T-helper 1 cell (primary cell): ENCODE measurements at regions not wholly inside any gene's neighbourhood (a gene's known extent, or its start where the extent isn't known, plus 50 kb on each side); places are given as distances from the start of the nearest gene placed in this dataset.
"Not testable (repeated sequence)": the region's sequence is repeated elsewhere in the genome, so short reads cannot be mapped to it uniquely, and the experiment has no call there.

Experiments used
- DNase-seq, 5 donors: peaks; one replicate each; pipeline ENCODE4 v3.0.0-alpha.2; 2012 to 2020

DNA sequence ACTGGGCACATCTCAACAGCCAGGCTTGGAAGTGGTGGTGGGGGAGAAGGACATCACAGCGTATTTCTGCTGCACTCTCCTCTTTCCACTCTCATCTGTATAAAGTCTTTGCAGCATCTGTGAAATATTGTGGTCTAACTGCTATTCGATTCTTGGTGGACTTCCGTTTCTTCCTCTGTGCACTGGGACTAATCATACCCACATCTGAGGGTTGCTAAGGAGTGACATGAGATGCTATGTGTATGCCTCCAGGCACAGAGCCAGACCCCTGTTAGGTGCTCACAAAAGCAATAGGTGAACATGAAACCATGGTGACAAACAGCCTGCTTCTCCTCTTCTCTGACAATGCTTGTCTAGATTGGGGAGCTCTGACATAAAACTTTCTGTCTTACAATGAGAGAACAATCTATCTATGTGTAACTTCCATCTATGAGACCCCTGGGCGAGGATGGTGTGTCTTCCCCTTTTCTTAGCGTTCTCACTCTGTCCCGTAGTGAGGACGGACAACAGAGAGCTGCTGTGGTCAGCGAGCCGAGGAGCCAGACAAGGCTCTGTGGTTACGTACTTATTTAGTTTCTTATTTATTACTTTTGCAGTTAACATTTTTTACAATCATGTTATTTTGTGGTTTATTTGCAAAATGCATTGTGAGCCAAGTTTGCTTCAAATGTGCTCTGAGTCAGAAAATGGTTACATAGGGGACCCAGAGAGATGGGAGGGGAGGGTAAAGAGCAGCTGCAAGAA, 196.7 kb upstream of the TPRG1 start:
- peak in 1 of 5 donors; percentile 48 for DNase-seq

DNA sequence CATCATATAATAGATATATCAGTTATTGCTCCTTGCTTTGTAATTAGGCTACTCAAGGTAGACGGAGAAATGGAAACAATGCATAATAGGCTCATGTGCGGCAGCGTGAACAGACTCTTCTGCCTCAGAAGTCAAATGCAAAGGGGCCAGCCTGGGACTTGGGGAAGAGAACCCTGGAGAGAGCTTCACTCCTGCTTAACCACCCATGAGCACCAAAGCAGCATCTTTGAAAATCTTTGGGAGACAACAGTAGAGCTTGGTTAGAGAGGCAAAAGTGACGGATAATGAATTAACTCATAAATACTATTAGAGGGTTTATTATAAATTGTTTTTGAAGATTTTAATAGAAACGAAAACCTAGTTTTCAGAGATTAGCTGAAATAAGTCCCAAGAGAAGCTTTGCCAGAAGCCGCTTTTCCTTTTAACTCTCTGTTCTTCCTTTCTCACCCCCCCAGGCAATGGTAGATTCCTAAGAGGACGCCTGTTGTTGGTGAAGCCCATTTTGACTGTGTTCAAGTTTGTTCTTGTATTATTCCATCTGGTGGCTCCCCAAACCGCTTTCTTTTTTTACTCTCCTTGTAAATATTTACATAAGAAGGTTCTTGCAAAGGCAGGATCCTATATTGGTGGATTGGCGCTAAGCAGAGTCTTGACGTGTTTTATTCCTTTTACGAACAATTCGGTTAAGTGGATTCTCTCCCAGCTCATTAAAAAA, 196.0 kb upstream of the TPRG1 start:
- DNase-seq = no peak

DNA sequence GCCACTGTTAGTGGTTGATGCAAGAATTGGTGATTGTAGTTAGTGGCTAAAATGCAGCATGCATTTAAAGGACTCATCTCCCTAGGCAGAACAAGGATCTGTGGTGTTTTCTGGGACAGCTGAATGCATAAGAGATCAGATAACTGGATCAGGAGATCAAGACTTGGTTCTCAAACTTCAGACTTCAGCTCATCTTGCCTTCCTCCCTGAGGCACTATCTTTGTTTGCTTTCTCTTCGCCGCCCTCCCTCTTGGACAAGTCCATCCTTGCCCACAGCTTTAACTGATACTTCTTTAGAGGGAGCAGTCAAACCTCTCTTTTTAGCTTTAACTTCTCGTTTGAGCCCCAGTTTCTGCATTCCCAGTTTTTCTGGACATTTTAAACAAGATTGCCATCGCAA, 195.4 kb upstream of the TPRG1 start:
- DNase-seq = no peak

DNA sequence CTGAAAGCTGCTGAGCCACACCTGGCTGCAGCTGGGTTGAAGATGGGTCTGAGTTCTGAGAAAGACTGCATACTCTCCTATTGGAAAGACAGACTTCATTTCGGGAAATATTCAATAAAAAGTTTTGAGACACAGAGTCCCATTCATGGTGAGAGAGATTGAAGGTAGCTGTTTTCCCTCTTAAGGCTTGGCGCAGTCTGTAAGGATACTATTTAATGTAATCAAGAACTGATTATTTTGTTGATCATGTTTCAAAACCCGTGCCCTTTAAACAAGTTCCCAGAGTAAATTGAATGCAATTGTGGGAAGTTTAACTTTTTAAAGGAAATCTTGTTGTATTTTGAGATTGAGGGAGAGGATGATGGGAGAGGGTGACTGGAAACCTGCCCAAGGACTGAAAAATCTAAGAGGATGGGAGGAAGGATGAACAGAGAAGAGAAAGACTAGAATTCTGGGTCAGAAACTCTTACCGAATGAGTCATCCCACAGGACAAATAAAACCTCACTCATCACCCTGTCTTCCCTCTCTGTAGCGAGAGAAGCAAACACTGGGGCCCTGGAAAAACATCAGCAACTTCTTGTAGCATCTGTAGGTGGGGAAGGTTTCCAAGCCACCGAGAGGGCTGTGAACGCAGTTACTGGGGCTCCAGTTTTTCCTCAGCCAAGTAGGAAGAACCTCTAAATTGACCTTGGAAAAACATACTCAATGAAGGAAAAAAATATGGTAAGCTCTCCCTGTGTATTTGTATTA, 193.2 kb upstream of the TPRG1 start:
- DNase-seq = no peak

DNA sequence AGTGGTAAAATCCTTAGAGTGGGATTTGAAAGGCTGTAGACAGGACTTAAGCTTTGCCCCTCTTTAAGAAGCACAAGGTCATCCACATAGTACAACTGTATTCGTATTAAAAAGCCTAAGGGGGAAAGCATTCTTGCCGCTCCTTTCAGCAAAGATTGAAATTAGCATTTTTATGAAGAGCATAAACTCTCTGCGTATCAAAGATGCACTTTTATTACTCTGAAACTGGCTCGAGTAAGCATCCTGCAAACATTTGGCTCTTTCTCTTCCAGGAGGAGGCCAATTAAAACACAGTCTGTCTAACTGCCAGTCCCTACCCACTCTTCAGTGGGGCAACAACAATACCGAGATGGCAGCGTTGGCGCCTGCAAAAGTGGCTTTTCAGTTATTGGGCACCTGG, 192.5 kb upstream of the TPRG1 start:
- DNase-seq = no peak

DNA sequence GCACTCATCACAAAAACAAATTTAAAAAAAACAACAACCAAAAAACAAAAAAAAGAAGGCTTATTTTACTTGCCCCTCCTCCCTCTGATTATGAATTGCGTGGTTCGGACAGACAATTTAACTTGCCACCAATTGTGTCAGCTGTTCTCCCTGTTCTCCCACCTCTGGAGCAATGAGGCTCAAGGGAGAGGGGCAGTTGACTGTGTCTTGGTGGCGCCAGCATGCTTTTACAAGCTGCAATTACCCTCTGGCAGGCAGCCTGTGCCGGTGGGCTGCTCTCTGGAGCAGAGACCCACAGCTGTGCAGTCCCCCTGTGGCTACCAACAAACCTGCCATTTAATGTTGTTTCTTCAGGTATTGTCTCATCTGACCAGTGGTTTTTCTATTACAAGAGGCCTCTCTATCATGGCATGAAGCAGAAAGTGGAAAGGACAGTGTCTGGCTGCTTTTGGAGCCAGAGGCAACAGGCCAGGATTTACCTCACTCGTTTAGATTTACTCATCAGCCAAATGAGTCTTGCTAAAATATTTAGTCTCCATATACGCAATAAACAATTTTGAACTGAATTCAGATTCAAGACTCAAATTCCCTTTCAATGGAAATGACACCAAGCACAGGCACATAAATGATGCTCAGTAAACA, 192.0 kb upstream of the TPRG1 start:
- no peak for DNase-seq

DNA sequence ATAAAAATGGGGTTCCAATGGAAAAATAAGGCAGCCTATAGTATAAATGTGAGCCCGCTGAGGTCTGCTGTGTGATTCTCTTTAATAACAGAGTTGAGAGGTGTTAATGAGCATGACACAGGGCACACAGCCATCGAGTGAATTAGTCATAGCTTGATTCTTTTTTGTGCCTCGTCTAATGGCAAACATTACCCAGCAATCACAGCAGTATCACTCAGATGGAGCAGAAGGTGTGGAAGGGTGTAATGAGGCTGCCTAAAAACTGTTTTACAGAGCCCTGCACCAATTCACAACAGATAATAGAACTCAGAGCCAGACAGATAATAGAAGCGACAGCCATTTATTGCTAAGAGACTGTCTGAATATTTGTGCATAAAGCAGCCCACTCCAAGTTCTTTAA, 178.6 kb upstream of the TPRG1 start:
- no peak for DNase-seq

DNA sequence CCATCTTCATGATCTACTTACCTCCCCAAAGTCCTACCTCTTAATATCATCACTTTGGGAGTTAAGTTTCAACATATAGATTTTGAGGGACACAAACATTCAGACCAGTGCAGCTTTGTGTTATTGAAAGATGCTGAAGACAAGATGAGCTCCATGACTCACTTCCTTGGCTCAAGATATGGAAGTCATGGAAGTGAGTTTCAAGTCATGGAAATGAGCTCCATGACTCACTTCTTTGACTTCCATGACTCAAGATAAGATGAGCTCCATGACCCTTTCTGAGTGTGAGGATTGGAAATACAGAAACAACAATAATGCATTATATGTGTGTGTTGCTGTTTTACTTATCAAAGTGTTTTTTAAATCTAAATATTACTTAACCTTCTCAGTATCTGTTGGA, 170.2 kb upstream of the TPRG1 start:
- DNase-seq = no peak

DNA sequence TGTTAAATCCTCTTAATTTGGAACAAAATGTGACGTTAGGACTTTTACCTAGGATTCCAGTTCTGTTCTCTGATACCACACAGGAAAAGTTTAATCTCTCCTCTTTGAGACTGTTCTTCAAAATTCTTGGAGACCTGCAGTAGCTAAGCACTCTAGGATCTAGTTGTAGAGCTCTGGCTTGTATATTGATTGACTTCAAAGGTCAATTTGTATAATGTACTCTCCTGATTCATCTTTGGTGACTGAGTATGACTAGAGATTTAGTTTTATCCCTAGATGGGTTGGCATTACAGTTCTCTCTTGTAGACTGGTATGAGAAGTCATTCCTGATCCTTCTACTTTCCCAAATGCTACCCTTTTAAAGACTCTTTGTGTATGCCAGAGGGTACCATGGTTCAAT, 168.4 kb upstream of the TPRG1 start:
- no peak for DNase-seq

DNA sequence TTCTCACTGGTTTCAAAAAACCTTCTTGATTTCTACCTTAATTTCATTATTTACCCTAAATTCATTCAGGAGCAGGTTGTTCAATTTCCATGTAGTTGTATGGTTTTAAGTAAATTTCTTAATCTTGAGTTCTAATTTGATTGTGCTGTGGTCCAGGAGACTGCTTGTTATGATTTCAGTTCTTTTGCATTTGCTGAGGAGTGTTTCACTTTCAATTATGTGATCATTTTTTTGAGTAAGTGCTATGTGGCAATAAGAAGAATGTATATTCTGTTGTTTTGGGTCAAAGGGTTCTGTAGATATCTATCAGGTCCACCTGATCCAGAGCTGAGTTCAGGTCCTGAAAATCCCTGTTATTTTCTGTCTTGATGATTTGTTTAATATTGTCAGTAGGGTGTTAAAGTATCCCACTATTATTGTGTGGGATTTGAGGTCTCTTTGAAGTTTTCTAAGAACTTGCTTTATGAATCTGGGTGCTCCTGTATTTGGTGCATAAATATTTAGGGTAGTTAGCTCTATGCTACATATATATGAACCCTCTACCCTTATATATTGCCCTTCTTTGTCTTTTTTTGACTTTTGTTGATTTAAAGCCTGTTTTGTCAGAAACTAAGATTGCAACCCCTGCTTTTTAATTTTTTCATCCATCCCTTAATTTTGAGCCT, 158.4 kb upstream of the TPRG1 start:
- peak in 1 of 5 donors; percentile 30 for DNase-seq

DNA sequence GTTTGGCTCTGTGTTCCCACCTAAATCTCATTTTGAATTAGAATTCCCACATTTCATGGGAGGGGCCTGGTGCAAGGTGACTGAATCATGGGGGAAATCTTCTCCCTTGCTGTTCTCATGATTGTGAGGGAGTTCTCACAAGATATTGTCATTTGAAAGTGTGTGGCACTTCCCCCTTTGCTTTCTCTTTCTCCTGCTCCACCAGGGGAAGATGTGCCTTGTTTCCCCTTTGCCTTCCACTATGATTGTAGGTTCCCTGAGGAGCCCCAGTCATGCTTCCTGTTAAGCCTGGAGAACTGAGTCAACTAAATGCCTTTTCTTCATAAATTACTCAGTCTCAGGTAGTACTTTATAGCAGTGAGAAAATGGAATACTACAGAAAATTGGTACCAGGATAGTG, 157.2 kb upstream of the TPRG1 start:
- DNase-seq = no peak

DNA sequence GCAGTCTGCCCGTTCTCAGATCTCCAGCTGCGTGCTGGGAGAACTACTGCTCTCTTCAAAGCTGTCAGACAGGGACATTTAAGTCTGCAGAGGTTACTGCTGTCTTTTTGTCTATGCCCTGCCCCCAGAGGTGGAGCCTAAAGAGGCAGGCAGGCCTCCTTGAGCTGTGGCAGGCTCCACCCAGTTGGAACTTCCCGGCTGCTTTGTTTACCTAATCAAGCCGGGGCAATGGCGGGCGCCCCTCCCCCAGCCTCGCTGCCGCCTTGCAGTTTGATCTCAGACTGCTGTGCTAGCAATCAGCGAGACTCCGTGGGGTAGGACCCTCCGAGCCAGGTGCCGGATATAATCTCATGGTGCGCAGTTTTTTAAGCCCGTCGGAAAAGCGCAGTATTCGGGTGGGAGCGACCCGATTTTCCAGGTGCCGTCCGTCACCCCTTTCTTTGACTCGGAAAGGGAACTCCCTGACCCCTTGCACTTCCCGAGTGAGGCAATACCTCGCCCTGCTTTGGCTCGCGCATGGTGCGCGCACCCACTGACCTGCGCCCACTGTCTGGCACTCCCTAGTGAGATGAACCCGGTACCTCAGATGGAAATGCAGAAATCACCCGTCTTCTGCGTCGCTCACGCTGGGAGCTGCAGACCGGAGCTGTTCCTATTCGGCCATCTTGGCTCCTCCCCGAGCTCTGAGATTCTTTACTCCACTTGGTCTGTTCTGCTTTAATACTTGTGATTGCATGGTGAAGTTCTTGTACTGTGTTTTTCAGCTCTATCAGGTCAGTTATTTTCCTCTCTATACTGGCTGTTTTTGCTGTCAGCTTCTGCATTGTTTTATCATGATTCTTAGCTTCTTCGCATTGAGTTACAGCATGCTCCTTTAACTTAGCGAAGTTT, 148.9 kb upstream of the TPRG1 start:
- DNase-seq = not testable (repeated sequence)

DNA sequence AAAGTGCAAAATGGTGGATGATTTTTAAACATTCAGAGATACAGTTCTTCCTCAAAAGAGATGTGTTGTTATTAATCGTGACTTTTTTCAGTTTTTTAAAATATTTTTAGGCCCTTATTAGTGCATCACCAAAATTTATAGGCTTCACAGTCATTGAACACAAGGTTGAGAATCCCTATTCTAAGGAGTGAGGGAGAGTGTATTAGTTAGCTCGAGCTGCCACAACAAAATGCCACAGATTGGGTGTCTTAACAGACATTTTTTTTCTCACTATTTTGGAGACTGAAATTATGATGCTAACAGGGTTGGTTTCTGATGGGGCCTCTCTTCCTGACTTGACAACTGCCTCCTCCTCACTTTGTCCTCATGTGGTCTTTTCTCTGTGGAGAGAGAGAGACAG, 145.9 kb upstream of the TPRG1 start:
- no peak for DNase-seq

DNA sequence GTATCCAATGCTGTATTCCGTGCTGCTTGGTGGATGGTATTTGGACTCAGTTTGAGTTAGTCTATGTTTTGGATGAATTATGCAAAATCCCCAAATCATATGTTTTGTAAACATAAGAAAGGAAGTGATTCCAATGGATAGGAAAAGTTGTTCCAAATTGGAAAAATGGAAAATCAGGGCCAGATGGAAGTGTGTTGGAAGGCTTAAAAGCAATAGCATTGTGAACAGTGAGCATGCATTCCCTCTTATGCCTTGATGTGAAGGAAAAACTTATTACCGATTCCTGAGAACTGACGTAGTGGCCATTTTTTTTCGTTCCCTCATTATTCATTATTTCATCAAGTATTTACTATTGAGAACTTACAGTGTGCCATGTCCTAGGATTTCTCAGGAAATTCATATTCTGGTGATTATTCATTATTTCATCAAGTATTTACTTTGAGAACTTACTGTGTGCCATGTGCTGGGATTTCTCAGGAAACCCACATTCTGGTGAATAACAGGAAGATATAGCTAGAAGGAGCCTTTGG, 144.1 kb upstream of the TPRG1 start:
- no peak for DNase-seq

DNA sequence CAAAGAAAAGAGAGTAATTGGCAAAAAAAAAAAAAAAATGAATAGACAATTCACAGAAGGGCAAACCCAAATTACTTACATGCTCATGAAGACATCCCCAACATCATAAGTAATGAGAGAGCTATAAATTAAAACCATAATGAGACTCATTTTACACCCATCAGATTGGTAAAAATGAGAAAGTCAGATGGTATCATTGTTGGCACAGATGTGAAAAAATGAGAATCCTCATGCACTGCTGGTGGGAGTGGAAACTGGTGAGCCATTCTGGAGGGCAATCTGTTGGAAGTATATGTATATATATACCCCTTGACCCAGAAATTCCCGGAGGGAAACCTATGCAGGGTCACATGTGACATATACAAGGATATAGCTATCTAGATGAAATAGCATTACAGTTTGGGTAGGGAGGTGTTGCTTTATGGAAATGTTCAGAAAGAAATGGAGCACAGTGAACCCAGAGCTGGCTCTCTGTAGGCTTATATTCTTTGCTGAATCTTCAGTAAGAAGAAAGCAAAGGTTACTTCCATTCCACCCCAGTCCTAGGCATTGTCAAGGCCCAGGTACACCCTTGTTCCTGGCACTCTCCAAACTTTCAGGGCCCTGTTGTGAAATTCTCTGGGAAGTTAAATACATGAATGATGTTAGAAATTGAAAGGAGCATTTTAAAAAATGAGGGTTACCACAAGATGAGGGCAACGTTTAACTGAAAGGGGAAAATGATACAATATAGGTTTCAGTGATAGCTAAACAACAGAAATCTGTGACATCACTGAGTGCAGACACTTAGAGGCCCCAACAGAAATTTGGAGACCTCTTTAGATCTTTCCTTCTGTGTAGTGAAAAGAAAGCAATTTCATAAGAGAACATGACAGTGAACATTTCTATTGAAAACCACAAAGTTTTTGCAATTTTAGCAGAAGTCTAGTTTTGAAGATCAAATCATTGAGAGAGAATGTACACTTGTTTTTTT, 132.7 kb upstream of the TPRG1 start:
- DNase-seq = peak in 1 of 5 donors; percentile 76

DNA sequence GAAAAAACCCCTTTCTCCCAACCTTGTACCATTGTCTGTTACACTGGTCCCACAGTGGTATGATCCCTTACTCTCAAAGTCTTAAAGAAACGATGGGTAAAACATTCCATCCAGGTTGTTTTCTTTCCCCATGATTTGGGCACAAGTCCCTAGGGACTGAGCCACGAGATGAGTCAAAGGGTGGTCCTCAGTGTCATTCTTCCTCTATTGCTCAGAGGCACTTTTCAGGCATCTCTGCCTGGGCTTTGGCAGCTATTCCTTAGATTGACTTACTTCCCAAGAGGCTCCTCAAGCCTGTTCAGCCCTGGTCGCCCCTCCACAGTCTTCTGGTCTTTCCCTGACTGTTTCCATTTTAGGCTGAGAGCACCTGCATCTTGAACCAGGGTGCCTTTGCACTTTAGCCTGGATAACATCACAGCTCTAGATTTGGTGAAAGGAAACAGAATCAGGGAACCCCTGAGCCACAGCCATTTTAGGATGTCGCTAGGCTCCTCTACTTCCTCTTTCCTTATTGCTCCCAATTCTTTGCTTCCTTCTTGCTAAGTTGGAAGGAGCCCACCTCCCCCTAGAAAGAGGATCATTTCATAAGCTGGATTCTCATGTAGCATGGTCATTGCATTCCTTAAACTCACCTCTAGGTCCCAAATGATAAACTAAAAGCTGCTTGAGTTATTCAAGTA, 131.0 kb upstream of the TPRG1 start:
- no peak for DNase-seq

DNA sequence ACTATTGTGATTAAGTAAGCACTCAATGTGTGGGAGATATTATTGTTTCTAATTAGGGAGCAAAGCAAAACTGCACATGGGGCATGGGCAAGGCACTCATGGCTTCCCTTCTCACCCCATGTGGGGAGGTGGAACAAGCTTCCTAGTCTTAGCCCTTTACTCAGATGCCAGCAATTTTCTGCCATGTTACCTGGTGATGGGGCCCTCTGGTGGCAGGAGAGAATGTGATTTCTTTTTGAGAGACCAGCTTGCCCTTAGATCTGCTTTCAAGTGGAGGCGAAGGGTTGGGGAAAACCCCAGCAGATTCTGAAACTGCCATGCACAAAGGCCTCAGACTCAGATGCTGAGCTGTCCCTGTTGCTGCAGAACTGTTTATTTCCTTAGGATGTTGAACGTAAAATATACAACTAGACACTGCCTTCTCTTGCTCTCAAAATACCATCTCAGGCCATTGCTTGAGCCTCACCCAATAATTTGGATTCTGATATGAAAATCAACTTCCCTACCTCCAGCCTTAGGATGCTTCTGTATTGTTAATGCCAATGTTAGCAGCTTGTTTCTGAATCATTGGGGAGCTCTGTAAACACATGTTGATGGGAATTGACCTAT, 130.2 kb upstream of the TPRG1 start:
- peak; percentile 32 to 91 (median 54) for DNase-seq

DNA sequence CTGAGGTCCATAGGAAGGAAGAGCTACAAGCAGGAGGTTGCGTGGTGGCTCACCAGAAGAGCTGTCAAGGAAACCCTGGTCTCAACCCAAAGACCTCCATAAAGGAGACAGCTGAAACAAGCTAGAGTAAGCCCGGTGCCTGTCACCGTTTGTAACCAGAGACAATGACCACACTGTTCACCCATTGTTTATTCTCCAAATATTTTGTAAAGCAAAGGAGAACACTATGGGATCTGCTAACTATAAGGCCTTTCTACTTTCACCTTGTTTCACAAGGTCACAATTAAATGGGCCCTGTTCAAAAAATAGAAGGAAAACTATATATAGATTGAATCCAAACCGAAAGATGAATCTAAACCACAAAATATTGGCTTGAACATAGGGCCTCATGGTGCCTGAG, 128.9 kb upstream of the TPRG1 start:
- no peak for DNase-seq
